GM21367 (cell line): ENCODE measurements at regions not wholly inside any gene's neighbourhood (a gene's known extent, or its start where the extent isn't known, plus 50 kb on each side); places are given as distances from the start of the nearest gene placed in this dataset.

Experiments used
- ATAC-seq: cut with Tn5 transposase; IDR thresholded peaks from one replicate; pipeline ENCODE4 v1.9.1; 2021; ENCODE audit not compliant: unreplicated experiment

- ATAC-seq = no peak
Observed at GRCh38 chr2:107024269-107024668, 138.3 kb upstream of the ST6GAL2 start.

GRCh38 chr2:107025291-107025857 is 139.4 kb upstream of the ST6GAL2 start:
- ATAC-seq = no peak

- no peak for ATAC-seq
Observed at GRCh38 chr2:107025869-107026380, 140.0 kb upstream of the ST6GAL2 start.

- ATAC-seq = no peak
Observed at GRCh38 chr2:107027205-107027604, 141.2 kb upstream of the ST6GAL2 start.

GRCh38 chr2:107027810-107028209 is 141.8 kb upstream of the ST6GAL2 start:
- ATAC-seq = no peak

GRCh38 chr2:107028661-107029060 is 142.7 kb upstream of the ST6GAL2 start:
- no peak for ATAC-seq

- ATAC-seq = no peak
Observed at GRCh38 chr2:107036293-107036692, 150.3 kb upstream of the ST6GAL2 start.

GRCh38 chr2:107062173-107062572 is 176.2 kb upstream of the ST6GAL2 start:
- no peak for ATAC-seq

GRCh38 chr2:107062599-107063220 is 176.7 kb upstream of the ST6GAL2 start:
- no peak for ATAC-seq

GRCh38 chr2:107063228-107063627 is 177.3 kb upstream of the ST6GAL2 start:
- no peak for ATAC-seq

- no peak for ATAC-seq
Observed at GRCh38 chr2:107064750-107065149, 178.8 kb upstream of the ST6GAL2 start.

GRCh38 chr2:107068069-107068916 is 182.3 kb upstream of the ST6GAL2 start:
- ATAC-seq = no peak

GRCh38 chr2:107069890-107070289 is 183.9 kb upstream of the ST6GAL2 start:
- no peak for ATAC-seq

- no peak for ATAC-seq
Observed at GRCh38 chr2:107072150-107072940, 186.4 kb upstream of the ST6GAL2 start.

GRCh38 chr2:107078584-107078983 is 192.6 kb upstream of the ST6GAL2 start:
- ATAC-seq = no peak

GRCh38 chr2:107086497-107086896 is 200.5 kb upstream of the ST6GAL2 start:
- ATAC-seq = no peak

GRCh38 chr2:107088156-107088555 is 202.2 kb upstream of the ST6GAL2 start:
- no peak for ATAC-seq

- ATAC-seq = no peak
Observed at GRCh38 chr2:107091163-107091864, 205.3 kb upstream of the ST6GAL2 start.

- ATAC-seq = no peak
Observed at GRCh38 chr2:107093426-107093957, 207.5 kb upstream of the ST6GAL2 start.

- ATAC-seq = no peak
Observed at GRCh38 chr2:107094450-107094986, 208.6 kb upstream of the ST6GAL2 start.
